ENCODE measurements at regions not wholly inside any gene's neighbourhood (a gene's known extent, or its start where the extent isn't known, plus 50 kb on each side); places are given as distances from the start of the nearest gene placed in this dataset.
"Not testable (repeated sequence)": the region's sequence is repeated elsewhere in the genome, so short reads cannot be mapped to it uniquely, and the experiment has no call there.

- intact Hi-C loops (cut with micrococcal nuclease); FAIRE-seq: not testable (repeated sequence)
- WGBS (ENCODE audit: insufficient coverage, low coverage, missing lambda C conversion rate), result 4% methylated on average over 1 of the region's 1 CpG
Observed at GRCh38 chr21:9572782-9573181, 948.6 kb upstream of the TPTE start.

GRCh38 chr21:9573528-9573927, 947.9 kb upstream of the TPTE start:
- ATAC-seq; FAIRE-seq; H3K9me1 ChIP-seq (ENCODE audit: control insufficient read depth, insufficient read depth, low read length); H3K79me2 ChIP-seq (ENCODE audit: control insufficient read depth, insufficient read depth, low read length); H3K9me3 ChIP-seq (replicated peaks; ENCODE audit: control insufficient read depth, insufficient read depth, low read depth, low read length); DNase-seq (ENCODE audit: extremely low read depth in 1 of 4, low spot score in 3 of 4); H3K4me2 ChIP-seq (ENCODE audit: insufficient read depth, low read length); in situ Hi-C loops (cut with MboI); H2AFZ ChIP-seq (ENCODE audit: low read depth, low read length); BruUV-seq (replicated peaks); H4K20me1 ChIP-seq (replicated peaks; ENCODE audit: control insufficient read depth, insufficient read depth, low read length); H3K27ac ChIP-seq (ENCODE audit: extremely low read depth, low read depth, low read length); POLR2A ChIA-PET; H3K4me1 ChIP-seq (replicated peaks in 1 of 2; ENCODE audit: control insufficient read depth in 2 of 2, insufficient read depth in 2 of 2, low read length in 2 of 2); H3K27me3 ChIP-seq (ENCODE audit: control insufficient read depth in 2 of 2, insufficient read depth in 2 of 2, low read length in 2 of 2); CTCF ChIA-PET (ENCODE audit: low intra/inter-chr PET ratio); intact Hi-C loops (cut with micrococcal nuclease); H3K4me3 ChIP-seq; H3K36me3 ChIP-seq (ENCODE audit: control insufficient read depth, insufficient read depth, low read length); H3K9ac ChIP-seq (ENCODE audit: insufficient read depth in 1 of 2, low read depth in 2 of 2, low read length in 2 of 2): not testable (repeated sequence)
- no CpG with 5 or more reads among the region's 1 CpG for WGBS (ENCODE audit: insufficient coverage, low coverage, missing lambda C conversion rate)

More at GRCh38 chr21:9572782-9573181, 948.6 kb upstream of the TPTE start:
- H3K9me3 ChIP-seq (replicated peaks; ENCODE audit: control insufficient read depth, insufficient read depth, low read depth, low read length); H3K27ac ChIP-seq (ENCODE audit: extremely low read depth, low read depth, low read length); BruUV-seq (replicated peaks); CTCF ChIA-PET (ENCODE audit: low intra/inter-chr PET ratio); H3K79me2 ChIP-seq (ENCODE audit: control insufficient read depth, insufficient read depth, low read length); H3K4me2 ChIP-seq (ENCODE audit: insufficient read depth, low read length); H3K4me1 ChIP-seq (replicated peaks in 1 of 2; ENCODE audit: control insufficient read depth in 2 of 2, insufficient read depth in 2 of 2, low read length in 2 of 2); H3K9ac ChIP-seq (ENCODE audit: insufficient read depth in 1 of 2, low read depth in 2 of 2, low read length in 2 of 2); H3K4me3 ChIP-seq; ATAC-seq; H3K36me3 ChIP-seq (ENCODE audit: control insufficient read depth, insufficient read depth, low read length); POLR2A ChIA-PET; H3K9me1 ChIP-seq (ENCODE audit: control insufficient read depth, insufficient read depth, low read length); H2AFZ ChIP-seq (ENCODE audit: low read depth, low read length); DNase-seq (ENCODE audit: extremely low read depth in 1 of 4, low spot score in 3 of 4); H3K27me3 ChIP-seq (ENCODE audit: control insufficient read depth in 2 of 2, insufficient read depth in 2 of 2, low read length in 2 of 2); H4K20me1 ChIP-seq (replicated peaks; ENCODE audit: control insufficient read depth, insufficient read depth, low read length); in situ Hi-C loops (cut with MboI): not testable (repeated sequence)

GRCh38 chr21:9579275-9579674, 942.1 kb upstream of the TPTE start:
- H3K27me3 ChIP-seq (ENCODE audit: control insufficient read depth in 2 of 2, insufficient read depth in 2 of 2, low read length in 2 of 2); DNase-seq (ENCODE audit: extremely low read depth in 1 of 4, low spot score in 3 of 4); H3K4me2 ChIP-seq (ENCODE audit: insufficient read depth, low read length); BruUV-seq (replicated peaks); H3K9me3 ChIP-seq (replicated peaks; ENCODE audit: control insufficient read depth, insufficient read depth, low read depth, low read length); H3K27ac ChIP-seq (ENCODE audit: extremely low read depth, low read depth, low read length); H3K79me2 ChIP-seq (ENCODE audit: control insufficient read depth, insufficient read depth, low read length); H3K36me3 ChIP-seq (ENCODE audit: control insufficient read depth, insufficient read depth, low read length); H3K4me1 ChIP-seq (replicated peaks in 1 of 2; ENCODE audit: control insufficient read depth in 2 of 2, insufficient read depth in 2 of 2, low read length in 2 of 2); H3K9me1 ChIP-seq (ENCODE audit: control insufficient read depth, insufficient read depth, low read length); H3K4me3 ChIP-seq; FAIRE-seq; POLR2A ChIA-PET; H2AFZ ChIP-seq (ENCODE audit: low read depth, low read length); intact Hi-C loops (cut with micrococcal nuclease); H3K9ac ChIP-seq (ENCODE audit: insufficient read depth in 1 of 2, low read depth in 2 of 2, low read length in 2 of 2); CTCF ChIA-PET (ENCODE audit: low intra/inter-chr PET ratio); in situ Hi-C loops (cut with MboI); ATAC-seq; H4K20me1 ChIP-seq (replicated peaks; ENCODE audit: control insufficient read depth, insufficient read depth, low read length): not testable (repeated sequence)
- WGBS (ENCODE audit: insufficient coverage, low coverage, missing lambda C conversion rate), result 0% methylated on average over 1 of the region's 17 CpGs

- H3K4me2 ChIP-seq (ENCODE audit: insufficient read depth, low read length); in situ Hi-C loops (cut with MboI); H3K9me3 ChIP-seq (replicated peaks; ENCODE audit: control insufficient read depth, insufficient read depth, low read depth, low read length); H3K4me1 ChIP-seq (replicated peaks in 1 of 2; ENCODE audit: control insufficient read depth in 2 of 2, insufficient read depth in 2 of 2, low read length in 2 of 2); H3K36me3 ChIP-seq (ENCODE audit: control insufficient read depth, insufficient read depth, low read length); intact Hi-C loops (cut with micrococcal nuclease); H4K20me1 ChIP-seq (replicated peaks; ENCODE audit: control insufficient read depth, insufficient read depth, low read length); BruUV-seq (replicated peaks); FAIRE-seq; H3K4me3 ChIP-seq; H3K9me1 ChIP-seq (ENCODE audit: control insufficient read depth, insufficient read depth, low read length); H3K27me3 ChIP-seq (ENCODE audit: control insufficient read depth in 2 of 2, insufficient read depth in 2 of 2, low read length in 2 of 2); POLR2A ChIA-PET; H2AFZ ChIP-seq (ENCODE audit: low read depth, low read length); CTCF ChIA-PET (ENCODE audit: low intra/inter-chr PET ratio); H3K9ac ChIP-seq (ENCODE audit: insufficient read depth in 1 of 2, low read depth in 2 of 2, low read length in 2 of 2); H3K79me2 ChIP-seq (ENCODE audit: control insufficient read depth, insufficient read depth, low read length); H3K27ac ChIP-seq (ENCODE audit: extremely low read depth, low read depth, low read length); ATAC-seq; DNase-seq (ENCODE audit: extremely low read depth in 1 of 4, low spot score in 3 of 4): not testable (repeated sequence)
- WGBS (ENCODE audit: insufficient coverage, low coverage, missing lambda C conversion rate), result 0% methylated on average over 2 of the region's 3 CpGs
Observed at GRCh38 chr21:9587941-9588340, 933.4 kb upstream of the TPTE start.
